SJSA1 (cell line): ENCODE measurements at regions not wholly inside any gene's neighbourhood (a gene's known extent, or its start where the extent isn't known, plus 50 kb on each side); places are given as distances from the start of the nearest gene placed in this dataset.
"Not testable (repeated sequence)": the region's sequence is repeated elsewhere in the genome, so short reads cannot be mapped to it uniquely, and the experiment has no call there.

Source experiments
- DNase-seq, 2 experiments: peaks; one replicate each; pipeline ENCODE4 v3.0.0-alpha.2; 2015 to 2020; ENCODE audit warnings: low spot score in 2 of 2, low read depth in 1 of 2
- H3K27ac ChIP-seq: fragments of 250-450 bp; sonication (Bioruptor Pico); 2 replicates; pipeline ENCODE4 v1.5.1; 2020; ENCODE audit warnings: mild to moderate bottlenecking, moderate library complexity
- H3K27me3 ChIP-seq: fragments of 250-450 bp; sonication (Bioruptor Pico); replicated peaks from 2 replicates; pipeline ENCODE4 v1.5.1; 2020; ENCODE audit warnings: mild to moderate bottlenecking, moderate library complexity
- H3K36me3 ChIP-seq: fragments of 250-450 bp; sonication (Bioruptor Pico); 2 replicates; pipeline ENCODE4 v1.5.1; 2020; ENCODE audit warnings: mild to moderate bottlenecking
- H3K4me1 ChIP-seq: fragments of 250-450 bp; sonication (Bioruptor Pico); replicated peaks from 2 replicates; pipeline ENCODE4 v1.6.1; 2021; ENCODE audit warnings: mild to moderate bottlenecking
- H3K4me3 ChIP-seq: fragments of 250-450 bp; sonication (Bioruptor Pico); 2 replicates; pipeline ENCODE4 v1.5.1; 2020; ENCODE audit warnings: mild to moderate bottlenecking
- H3K9me3 ChIP-seq: fragments of 250-450 bp; sonication (Bioruptor Pico); replicated peaks from 2 replicates; pipeline ENCODE4 v1.5.1; 2020; ENCODE audit warnings: mild to moderate bottlenecking

DNA sequence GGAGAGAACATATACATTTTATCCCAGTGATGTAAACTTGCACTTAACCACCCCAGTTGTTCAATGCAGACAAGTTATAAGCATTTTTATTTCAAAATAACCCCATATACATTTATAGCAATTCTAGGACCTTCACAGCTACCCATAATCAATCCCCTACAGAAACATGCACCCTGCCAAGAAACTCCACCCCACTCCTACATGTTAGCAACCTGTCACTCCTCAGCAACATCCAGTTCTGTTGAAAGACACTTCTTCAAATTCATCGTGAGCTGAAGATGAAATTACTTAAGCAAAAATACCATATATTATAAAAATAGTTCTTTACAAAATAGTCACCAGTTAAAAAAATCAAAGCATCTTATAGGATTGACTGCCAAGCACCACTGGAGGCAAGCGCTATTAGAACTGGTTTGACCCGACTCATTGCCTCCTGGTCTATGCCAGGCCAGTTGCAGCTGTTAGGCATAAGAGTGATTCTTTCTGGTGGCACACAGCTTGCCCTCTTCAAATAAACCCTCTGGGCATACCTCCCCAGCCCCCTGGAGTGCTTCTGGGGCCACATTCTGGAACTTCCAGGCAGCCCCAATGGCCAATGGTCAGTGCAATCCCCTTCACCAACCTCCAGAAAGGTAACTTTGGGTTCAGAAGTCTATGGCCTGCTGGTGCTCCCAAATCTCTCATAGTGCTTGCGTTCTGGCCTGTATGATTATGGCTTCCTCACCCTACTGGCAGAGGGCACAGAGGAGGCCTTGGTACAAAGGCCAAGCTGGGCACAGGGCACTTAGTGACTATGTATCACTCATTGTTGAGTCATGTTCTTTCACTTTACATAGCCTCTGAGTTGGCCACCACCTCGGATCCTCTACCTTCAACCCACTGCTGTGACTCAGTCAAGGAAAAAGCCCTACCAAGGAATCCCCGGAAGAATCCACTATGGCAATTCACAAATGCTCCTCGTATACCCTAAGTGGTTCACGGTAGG, 72.2 kb upstream of the RALGPS2 start:
- no peak for DNase-seq
- Histone ChIP-seq H3K4me1 (peaks cover 6% of the 10 kb centered on the region; the same call in 1 of the 2 replicates), H3K27me3 (no peaks in the 10 kb centered on the region), H3K36me3 (no peaks in the 10 kb centered on the region), H3K27ac (no peak overlapping the region), H3K9me3 (no peaks in the 10 kb centered on the region), H3K4me3 (no peak overlapping the region)

DNA sequence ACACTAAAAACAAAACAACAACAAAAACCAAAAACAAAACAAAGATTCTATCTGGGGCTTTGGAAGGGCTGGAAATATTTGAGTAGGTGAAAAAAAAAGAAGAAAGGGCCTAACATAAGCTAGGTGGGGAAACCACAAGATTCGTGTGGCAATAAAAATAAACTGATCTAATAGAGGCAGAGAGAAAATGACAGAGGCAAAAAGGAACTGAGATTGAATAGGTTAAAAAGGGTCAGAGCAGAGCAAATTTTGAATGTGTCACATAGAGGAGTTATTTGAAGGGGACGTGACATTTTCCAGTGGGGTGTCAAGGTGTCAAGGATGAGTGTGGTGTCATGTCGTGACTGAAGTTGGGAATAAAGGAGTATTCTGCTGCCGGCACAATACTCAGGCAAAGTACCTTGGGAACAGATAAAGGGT, 65.2 kb upstream of the RALGPS2 start:
- H3K36me3 ChIP-seq, result no peaks in the 10 kb centered on the region
- no peak overlapping the region for H3K4me3 ChIP-seq
- H3K27me3 ChIP-seq, result no peaks in the 10 kb centered on the region
- no peak for DNase-seq
- H3K4me1 ChIP-seq, result peaks cover 17% of the 10 kb centered on the region
- H3K9me3 ChIP-seq, result no peaks in the 10 kb centered on the region
- no peak overlapping the region for H3K27ac ChIP-seq

DNA sequence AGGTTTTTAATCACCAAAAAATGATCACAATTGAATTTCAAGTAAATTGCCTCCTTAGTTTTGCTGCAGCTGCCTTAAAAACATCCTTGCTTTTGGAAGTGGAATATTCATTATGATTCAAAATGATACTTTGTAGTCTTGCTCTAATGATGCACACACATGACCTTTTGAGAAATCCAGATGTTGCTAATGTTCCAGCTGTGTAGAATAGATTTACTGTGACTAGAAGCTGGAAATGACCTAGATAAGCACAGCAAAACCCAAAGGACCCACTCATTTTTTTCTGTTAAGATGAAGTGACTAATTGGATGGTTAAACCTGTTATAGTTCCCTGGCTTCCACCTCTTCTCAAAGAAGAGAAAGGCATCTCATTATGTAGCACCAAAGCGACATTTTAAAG, 64.6 kb upstream of the RALGPS2 start:
- H3K27me3 ChIP-seq, result no peaks in the 10 kb centered on the region
- peaks cover 17% of the 10 kb centered on the region for H3K4me1 ChIP-seq
- no peaks in the 10 kb centered on the region for H3K9me3 ChIP-seq
- H3K4me3 ChIP-seq, result no peak overlapping the region
- DNase-seq, result no peak
- H3K27ac ChIP-seq, result no peak overlapping the region
- no peaks in the 10 kb centered on the region for H3K36me3 ChIP-seq

DNA sequence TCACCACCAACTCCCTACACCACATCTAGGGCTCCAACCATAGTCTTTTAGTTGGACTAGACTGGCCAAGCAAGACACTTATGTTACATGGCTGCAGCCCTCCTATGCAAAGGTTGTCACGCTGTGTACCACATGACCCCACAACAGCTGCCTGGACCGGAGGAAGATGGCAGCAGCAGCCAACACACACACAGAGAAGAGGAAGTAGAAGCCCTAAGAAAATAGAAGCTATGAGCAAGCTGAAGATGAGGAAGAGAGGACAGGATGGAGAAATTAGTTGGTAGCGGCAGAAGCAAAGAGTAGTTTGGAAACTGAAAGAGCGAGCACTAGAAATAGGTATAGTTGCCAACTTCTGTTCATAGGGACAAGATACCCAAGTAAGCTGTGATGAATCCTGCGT, 60.8 kb upstream of the RALGPS2 start:
- Histone ChIP-seq H3K36me3 (no peaks in the 10 kb centered on the region), H3K27me3 (no peaks in the 10 kb centered on the region)
- DNase-seq, result no peak

DNA sequence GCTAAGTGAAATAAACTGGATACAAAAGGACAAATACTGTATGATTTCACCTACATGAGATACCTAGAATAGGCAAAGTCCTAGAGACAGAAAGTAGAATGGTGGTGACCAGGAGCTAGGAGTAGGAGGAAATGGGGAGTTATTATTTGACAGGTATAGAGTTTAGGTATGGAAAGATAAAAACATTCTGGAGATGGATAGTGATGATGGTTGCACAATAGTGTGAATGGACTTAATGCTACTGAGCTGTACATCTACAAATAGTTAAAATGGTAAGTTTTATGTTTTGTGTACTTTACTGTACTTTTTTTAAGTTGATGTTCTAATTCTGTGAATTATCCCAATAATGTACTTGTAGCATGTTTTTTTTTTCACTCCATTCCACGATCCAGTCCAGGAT, 59.5 kb upstream of the RALGPS2 start:
- no peak overlapping the region for H3K27ac ChIP-seq
- DNase-seq, result no peak
- H3K4me1 ChIP-seq, result peaks cover 11% of the 10 kb centered on the region
- no peaks in the 10 kb centered on the region for H3K36me3 ChIP-seq
- no peaks in the 10 kb centered on the region for H3K9me3 ChIP-seq
- no peaks in the 10 kb centered on the region for H3K27me3 ChIP-seq
- no peak overlapping the region for H3K4me3 ChIP-seq

More for the DNA sequence above, 60.8 kb upstream of the RALGPS2 start:
- Histone ChIP-seq H3K4me3 (no peak overlapping the region), H3K27ac (no peak overlapping the region), H3K4me1 (peaks cover 11% of the 10 kb centered on the region), H3K9me3 (no peaks in the 10 kb centered on the region)

DNA sequence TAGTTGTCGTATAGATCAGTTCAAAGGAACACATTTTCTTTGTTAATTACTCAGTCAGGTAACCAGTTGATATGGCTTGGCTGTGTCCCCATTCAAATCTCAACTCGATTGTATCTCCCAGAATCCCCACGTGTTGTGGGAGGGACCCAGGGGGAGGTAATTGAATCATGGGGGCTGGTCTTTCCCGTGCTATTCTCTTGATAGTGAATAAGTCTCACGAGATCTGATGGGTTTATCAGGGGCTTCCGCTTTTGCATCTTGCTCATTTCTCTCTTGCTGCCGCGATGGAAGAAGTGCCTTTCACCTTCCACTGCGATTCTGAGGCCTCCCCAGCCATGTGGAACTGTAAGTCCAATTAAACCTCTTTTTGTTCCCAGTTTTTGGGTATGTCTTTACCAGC, 58.2 kb upstream of the RALGPS2 start:
- not testable (repeated sequence) for H3K9me3 ChIP-seq, H3K27ac ChIP-seq, DNase-seq, H3K27me3 ChIP-seq, H3K36me3 ChIP-seq, H3K4me3 ChIP-seq, H3K4me1 ChIP-seq

DNA sequence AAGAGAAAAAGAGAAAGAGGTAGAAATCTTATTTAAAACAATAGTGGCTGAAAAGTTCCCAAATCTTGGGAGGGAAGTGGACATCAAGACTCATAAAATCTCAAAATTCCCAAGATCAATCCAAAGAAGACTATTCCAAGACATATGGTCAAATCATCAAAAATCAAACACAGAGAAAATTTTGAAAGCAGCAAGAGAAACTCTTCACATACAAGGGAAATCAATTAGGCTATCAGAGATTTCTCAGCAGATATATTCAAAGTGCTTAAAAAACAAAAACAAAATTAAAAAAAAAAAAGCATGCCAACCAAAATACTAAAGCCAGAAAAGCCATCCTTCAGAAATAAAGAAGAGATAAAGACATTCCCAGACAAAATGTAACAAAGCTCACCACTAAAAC, 52.6 kb upstream of the RALGPS2 start:
- no peak for DNase-seq
- H3K27ac ChIP-seq, result no peak overlapping the region
- no peaks in the 10 kb centered on the region for H3K4me1 ChIP-seq
- H3K27me3 ChIP-seq, result no peaks in the 10 kb centered on the region
- no peaks in the 10 kb centered on the region for H3K36me3 ChIP-seq
- no peak overlapping the region for H3K4me3 ChIP-seq
- 0 out of 2 replicates have a peak, but pooled peaks cover 3% of the 10 kb centered on the region for H3K9me3 ChIP-seq

DNA sequence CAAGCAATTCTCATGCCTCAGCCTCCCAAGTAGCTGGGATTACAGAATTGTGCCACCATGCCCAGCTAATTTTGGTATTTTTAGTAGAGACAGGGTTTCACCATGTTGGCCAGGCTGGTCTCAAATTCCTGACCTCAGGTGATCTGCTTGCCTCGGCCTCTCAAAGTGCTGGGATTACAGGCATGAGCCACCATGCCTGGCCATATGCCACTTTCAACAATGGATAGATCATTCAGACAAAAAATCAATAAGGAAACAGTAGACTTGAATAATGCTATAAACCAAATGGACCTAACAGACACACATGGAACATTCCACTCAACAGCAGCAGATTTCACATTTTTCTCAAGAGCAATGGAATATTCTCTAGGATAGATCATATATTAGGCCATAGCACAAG, 50.5 kb upstream of the RALGPS2 start:
- not testable (repeated sequence) for DNase-seq, H3K27ac ChIP-seq, H3K4me1 ChIP-seq, H3K4me3 ChIP-seq, H3K27me3 ChIP-seq, H3K36me3 ChIP-seq, H3K9me3 ChIP-seq
